Glomerular visceral epithelial cell (primary cell): ENCODE measurements at regions not wholly inside any gene's neighbourhood (a gene's known extent, or its start where the extent isn't known, plus 50 kb on each side); places are given as distances from the start of the nearest gene placed in this dataset.

ENCODE experiments used
- DNase-seq: peaks from one replicate; pipeline ENCODE4 v3.0.0-alpha.2; 2016; ENCODE audit errors: extremely low spot score

DNA sequence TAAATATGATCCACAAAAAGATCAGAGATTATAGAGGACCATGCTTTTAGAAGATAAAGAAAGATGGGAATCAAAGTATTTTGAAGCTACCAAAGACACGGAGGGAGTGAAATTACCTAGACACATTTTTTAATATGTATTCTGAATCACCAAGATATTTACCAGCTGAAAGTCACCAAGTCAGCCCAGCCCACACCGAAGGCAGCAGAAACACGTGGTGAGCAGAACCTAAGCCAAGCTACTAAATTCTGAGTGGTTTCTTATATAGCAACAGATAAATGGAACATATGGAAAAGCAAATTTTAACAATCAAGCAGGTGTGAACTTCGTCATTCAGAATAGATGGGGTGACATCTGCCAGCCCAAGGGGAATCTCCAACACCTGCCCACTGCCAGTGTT lies 134.7 kb upstream of the AKR1E2 start:
- DNase-seq = no peak

GRCh38 chr10:4688601-4689000 lies 137.4 kb upstream of the AKR1E2 start:
- DNase-seq = no peak

DNA sequence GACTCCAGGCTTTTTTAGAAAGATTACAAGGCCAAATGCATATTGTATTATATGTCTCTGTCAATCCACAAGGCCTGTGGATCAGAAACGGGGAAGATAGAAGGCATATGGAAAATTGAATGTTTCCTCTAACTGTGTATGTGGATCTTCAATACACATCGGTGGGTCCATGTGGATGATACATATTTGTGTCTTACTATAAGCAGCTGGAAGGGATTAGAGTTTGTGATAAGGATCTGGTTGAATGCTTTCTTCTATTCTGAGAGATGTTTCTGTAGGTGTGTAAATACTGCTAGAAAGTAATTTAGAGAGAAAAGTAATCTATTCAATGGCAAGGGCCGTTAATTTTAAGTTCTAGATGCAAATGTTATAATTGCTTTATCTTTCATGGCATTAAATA lies 137.8 kb upstream of the AKR1E2 start:
- DNase-seq = no peak

DNA sequence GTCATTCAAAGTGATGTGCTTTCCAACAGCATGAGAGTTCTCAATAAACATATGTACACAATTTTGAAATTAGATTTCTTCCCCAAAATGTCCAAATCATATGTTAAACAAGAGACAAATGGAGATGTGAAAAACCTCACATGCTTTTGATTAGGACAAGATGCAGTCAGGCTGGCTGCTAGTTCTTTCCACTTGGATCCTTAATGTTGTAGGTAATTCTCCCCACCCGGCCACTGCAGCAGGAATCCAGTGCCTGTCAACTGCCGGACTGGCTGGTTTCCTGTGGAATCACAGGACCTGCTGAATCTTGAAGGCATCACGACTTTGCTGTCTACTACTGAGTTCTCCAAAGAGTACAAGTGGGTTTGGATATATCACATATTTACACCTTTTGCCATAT lies 138.6 kb upstream of the AKR1E2 start:
- peak; percentile 24 for DNase-seq

DNA sequence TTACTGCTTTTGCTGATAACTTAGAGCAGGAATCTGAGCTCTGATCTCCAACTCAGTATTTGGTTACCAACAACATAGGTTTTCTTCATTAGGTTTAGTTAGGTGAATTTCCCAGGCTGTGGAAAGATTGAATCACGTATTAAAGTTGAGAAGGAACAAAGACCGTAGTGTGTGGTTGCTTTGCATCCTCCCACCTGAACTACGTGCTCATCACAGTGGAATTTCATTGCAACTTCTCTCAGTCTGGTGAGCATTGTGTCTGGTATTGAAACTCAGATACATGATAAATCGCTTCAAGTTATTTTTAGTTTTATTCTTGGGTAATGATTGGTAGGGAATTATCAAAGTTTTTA lies 139.4 kb upstream of the AKR1E2 start:
- DNase-seq = peak; percentile 90

- no peak for DNase-seq
These were observed 139.9 kb upstream of the AKR1E2 start for GRCh38 chr10:4685904-4686643.

- DNase-seq = no peak
These were observed 140.5 kb upstream of the AKR1E2 start for GRCh38 chr10:4685491-4685890.

- DNase-seq = no peak
These were observed 141.6 kb upstream of the AKR1E2 start for GRCh38 chr10:4684434-4684833.

GRCh38 chr10:4683838-4684237 lies 142.2 kb upstream of the AKR1E2 start:
- DNase-seq = no peak

- DNase-seq = no peak
These were observed 142.9 kb upstream of the AKR1E2 start for GRCh38 chr10:4683137-4683536.

DNA sequence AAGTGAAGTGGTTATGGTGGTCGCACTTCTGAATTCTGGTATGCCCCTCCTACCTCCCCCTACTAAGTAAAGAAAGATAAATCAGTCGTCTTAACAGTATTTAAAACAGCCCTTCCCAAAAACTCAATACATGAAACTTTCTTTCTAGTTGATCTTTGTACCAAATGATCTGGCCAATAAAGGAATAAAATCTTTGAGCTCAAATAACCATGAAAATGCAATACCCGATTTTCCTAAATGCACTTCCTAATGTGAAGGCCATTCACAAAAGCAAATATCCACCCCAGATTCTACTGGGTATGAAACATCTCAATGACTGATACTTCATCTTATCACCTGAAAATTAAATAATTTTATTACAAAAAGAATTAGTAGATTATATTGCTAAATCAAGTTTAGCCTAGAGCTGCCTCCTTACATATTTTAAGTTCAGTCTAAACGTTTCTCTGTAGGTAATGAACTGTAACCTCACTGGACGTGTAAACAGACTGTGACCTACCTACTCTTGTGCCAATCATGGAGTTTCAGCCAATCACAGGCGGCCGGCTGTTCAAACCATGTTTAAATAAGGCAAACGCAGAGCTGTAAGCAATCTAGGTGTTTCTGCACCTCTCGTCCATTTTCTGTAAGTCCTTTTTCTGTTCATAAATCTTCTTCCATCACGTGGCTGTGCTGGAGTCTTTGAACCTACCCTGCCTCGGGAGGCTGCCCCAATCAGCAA lies 146.9 kb upstream of the AKR1E2 start:
- no peak for DNase-seq

DNA sequence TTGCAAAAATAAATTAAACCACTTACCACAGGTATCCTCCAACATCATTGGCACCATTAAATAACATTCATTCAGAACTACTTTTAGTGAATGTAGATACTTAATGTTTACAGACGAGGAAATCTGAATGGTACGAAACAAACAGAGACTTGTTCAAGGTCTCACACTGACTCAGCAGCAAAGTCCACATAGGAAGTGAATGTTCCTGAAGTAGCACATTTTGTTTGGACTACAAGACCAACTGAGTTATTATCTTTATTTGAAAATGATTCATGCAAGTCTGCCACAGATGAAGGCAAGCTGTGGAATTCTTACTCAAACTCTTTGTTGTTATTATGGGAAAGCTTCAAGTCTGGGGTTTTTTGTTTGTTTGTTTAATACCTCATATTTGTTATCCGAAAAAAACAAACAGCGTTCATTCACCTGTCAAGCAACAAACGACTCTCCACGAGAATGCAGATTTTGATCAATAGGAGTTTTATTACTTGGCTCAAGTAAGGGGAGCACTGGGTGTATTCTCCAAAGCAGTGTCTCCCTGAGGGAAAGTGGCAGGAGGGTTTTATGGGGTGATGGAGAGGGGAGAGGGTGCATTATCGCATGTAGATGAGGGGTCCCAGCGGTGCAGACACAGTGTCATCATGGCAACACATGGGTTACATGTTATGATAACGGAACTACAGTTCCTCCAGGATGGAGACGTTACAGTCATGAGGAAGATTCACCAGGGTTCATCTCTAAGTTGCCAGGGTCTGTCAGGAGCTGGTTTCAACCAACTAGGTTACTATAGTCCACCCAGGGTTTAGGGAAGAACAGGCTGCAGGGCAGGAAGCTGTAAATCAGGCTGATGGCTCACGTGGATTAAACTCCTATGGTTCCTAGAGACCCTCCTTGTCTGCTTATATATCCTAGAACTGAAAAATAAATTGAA lies 147.7 kb upstream of the AKR1E2 start:
- no peak for DNase-seq

DNA sequence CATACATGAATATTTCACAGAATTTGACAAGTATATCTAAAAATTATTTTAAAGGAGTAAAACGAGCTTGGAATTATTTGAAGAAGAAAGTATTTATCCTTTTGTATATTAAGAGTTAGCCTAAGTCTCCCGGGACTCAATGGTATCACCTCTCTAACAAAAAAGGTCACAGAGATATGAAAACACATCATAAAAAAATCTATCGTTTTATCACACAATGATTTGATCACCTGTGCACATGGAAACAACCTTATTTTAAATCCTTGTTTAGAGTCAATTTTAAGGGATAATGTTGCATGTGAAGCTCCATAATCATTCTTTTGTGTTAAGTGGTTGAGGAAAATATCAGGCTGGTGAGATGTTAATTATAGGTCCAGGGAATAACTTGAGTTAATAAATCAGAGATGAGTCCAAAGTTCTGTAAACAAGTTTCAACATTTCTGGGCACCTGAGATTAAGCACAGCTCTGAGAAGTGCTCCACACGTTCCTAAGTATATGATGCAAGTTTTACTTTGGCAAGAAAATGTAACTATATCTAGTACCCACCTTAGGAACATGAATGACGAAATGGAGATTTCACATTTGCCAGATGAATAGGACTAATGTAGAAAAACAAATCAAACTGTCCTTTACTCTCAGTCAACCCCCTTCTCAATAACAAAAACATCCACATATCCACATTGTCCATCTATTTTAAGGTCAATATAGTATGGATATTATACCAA lies 148.5 kb upstream of the AKR1E2 start:
- DNase-seq = no peak

DNA sequence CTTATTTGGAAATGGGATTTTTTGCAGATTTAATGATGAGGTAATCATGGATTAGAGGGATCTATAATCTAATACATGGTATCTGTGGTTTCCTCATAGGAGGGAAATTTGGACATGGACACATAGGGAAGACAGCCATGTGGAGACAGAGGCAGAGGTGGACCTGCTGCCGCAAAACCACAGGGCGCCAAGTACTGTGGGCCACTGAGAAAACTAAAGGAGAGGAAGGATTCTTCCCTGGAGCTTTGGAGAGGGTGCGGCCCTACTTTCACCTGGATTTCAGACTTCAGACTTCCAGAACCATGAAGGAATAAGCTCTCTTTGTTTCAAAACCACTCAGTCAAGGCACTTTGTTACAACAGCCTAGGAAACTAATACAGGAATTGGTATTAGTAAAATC lies 149.4 kb upstream of the AKR1E2 start:
- DNase-seq = no peak

- DNase-seq = no peak
These were observed 150.2 kb upstream of the AKR1E2 start for GRCh38 chr10:4675808-4676207.

DNA sequence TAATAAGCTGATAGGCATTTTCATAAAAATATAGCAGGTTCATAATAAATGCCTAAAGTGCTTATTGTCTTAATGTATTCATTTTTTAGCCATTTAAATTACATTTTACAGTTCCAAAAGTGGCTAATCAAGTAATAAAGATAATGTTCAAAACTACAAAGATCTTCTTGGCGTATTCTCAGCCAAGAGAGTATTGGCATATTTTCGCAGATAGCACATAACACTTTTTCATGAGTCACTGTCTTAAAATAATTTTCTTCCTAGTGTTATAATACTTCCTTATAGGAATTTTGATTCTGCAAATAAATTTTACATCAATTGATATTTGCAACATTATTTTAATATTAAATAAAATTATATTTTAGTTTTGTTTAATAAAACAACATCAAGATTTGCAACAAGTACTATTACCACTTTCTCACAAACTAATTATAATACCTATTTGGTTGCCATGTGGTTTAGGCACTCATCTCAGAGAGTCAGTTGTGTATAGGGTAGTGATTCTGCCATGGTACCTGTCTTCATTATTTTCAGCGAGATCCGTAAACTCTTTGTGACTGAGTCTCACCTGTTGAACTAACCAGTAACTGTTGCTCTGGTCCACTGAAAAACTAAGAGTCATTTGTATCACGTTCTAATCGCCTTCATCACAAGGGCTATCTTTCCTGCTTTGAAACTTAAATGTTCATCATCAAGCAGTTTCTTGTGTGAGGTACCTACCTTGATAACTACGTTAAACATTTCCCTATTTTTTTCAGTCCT lies 152.5 kb upstream of the AKR1E2 start:
- no peak for DNase-seq

DNA sequence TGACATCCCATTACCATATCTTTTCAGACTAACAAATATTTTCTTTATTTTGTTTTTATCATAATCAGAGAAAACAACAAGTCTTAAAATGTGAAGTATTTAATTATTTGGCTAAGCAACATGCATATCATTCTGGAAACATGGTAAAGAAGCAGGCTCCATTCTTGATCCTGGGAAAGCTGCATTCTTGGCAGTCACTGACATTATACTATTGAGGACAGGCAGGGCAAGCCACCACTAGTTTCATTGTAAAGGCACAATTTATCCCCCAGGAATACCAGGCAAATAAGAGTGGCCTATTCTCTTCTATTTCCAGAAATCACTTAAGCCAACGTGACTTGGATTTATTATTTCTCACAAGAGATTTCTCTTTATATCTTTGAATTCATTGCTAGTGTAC lies 153.8 kb upstream of the AKR1E2 start:
- DNase-seq = no peak

- peak; percentile 69 for DNase-seq
These were observed 154.4 kb upstream of the AKR1E2 start for GRCh38 chr10:4671451-4672145.

GRCh38 chr10:4670737-4671136 lies 155.3 kb upstream of the AKR1E2 start:
- DNase-seq = peak; percentile 84

DNA sequence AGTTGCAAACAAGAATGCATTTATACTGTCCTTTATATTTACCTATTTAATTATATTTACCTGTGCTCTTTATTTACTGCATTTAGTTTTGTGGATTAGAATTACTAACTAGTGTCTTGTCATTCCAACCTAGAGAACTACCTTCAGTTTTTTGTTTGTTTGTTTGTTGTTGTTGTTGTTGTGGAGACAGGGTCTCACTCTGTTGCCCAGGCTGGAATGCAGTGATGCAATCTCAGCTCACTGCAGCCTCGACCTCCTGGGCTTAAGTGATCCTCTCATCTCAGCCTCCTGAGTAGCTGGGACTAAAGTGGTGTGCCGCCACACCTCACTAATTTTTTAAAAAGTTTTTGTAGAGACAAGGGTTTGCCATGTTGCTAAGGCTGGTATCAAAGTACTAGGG lies 156.4 kb upstream of the AKR1E2 start:
- no peak for DNase-seq
